ENCODE measurements at regions not wholly inside any gene's neighbourhood (a gene's known extent, or its start where the extent isn't known, plus 50 kb on each side); places are given as distances from the start of the nearest gene placed in this dataset.

GRCh38 chr16:77041468-77041867, 149.5 kb upstream of the MON1B start:
- Histone ChIP-seq H3K9me2 (ENCODE audit: low read depth, low read length) (no peaks in the 10 kb centered on the region), H2AFZ (ENCODE audit: low read length) (no peak overlapping the region), H3K27ac (ENCODE audit: low read depth, low read length, poor library complexity, severe bottlenecking) (no peak overlapping the region), H3K9me3 (ENCODE audit: low read length) (no peaks in the 10 kb centered on the region), H3K4me1 (ENCODE audit: insufficient read depth, low read length, severe bottlenecking) (no peaks in the 10 kb centered on the region), H3K9ac (ENCODE audit: low read length) (no peak overlapping the region), H3K4me2 (ENCODE audit: low read length) (no peak overlapping the region), H3K4me3 (ENCODE audit: low read depth, low read length, poor library complexity, severe bottlenecking) (no peak overlapping the region), H3K27me3 (ENCODE audit: insufficient read depth, low read length) (no peaks in the 10 kb centered on the region), H3K79me2 (ENCODE audit: insufficient read depth, low read length) (no peaks in the 10 kb centered on the region), H4K20me1 (ENCODE audit: insufficient read depth, low read length) (no peaks in the 10 kb centered on the region), H3K36me3 (ENCODE audit: insufficient read depth, low read length) (no peaks in the 10 kb centered on the region), H3F3A (ENCODE audit: insufficient read depth, low read length) (no peaks in the 10 kb centered on the region)
- TF ChIP-seq CTCF (IDR thresholded peaks at IDR 0.05; ENCODE audit: low read length), result no peak
- no peak for TF ChIP-seq EZH2 (IDR thresholded peaks at IDR 0.05; ENCODE audit: borderline replicate concordance, low read length)

GRCh38 chr16:77043076-77043475, 147.9 kb upstream of the MON1B start:
- H2AFZ ChIP-seq (ENCODE audit: low read length), result no peak overlapping the region
- H3K27ac ChIP-seq (ENCODE audit: low read depth, low read length, poor library complexity, severe bottlenecking), result no peak overlapping the region
- no peak overlapping the region for H3K4me2 ChIP-seq (ENCODE audit: low read length)
- H3K79me2 ChIP-seq (ENCODE audit: insufficient read depth, low read length), result no peaks in the 10 kb centered on the region
- no peaks in the 10 kb centered on the region for H3K27me3 ChIP-seq (ENCODE audit: insufficient read depth, low read length)
- peak; percentile 63 for TF ChIP-seq CTCF (IDR thresholded peaks at IDR 0.05; ENCODE audit: low read length)
- TF ChIP-seq EZH2 (IDR thresholded peaks at IDR 0.05; ENCODE audit: borderline replicate concordance, low read length), result no peak
- no peak overlapping the region for H3K9ac ChIP-seq (ENCODE audit: low read length)
- H3K9me2 ChIP-seq (ENCODE audit: low read depth, low read length), result no peaks in the 10 kb centered on the region
- no peaks in the 10 kb centered on the region for H3F3A ChIP-seq (ENCODE audit: insufficient read depth, low read length)
- no peaks in the 10 kb centered on the region for H3K9me3 ChIP-seq (ENCODE audit: low read length)
- no peak overlapping the region for H3K4me3 ChIP-seq (ENCODE audit: low read depth, low read length, poor library complexity, severe bottlenecking)
- no peaks in the 10 kb centered on the region for H3K4me1 ChIP-seq (ENCODE audit: insufficient read depth, low read length, severe bottlenecking)
- H4K20me1 ChIP-seq (ENCODE audit: insufficient read depth, low read length), result no peaks in the 10 kb centered on the region
- no peaks in the 10 kb centered on the region for H3K36me3 ChIP-seq (ENCODE audit: insufficient read depth, low read length)

GRCh38 chr16:77046206-77046605, 144.8 kb upstream of the MON1B start:
- H3K4me2 ChIP-seq (ENCODE audit: low read length), result no peak overlapping the region
- no peaks in the 10 kb centered on the region for H3K9me3 ChIP-seq (ENCODE audit: low read length)
- H3K36me3 ChIP-seq (ENCODE audit: insufficient read depth, low read length), result no peaks in the 10 kb centered on the region
- H2AFZ ChIP-seq (ENCODE audit: low read length), result no peak overlapping the region
- H3K9ac ChIP-seq (ENCODE audit: low read length), result no peak overlapping the region
- no peak overlapping the region for H3K4me3 ChIP-seq (ENCODE audit: low read depth, low read length, poor library complexity, severe bottlenecking)
- no peaks in the 10 kb centered on the region for H3K27me3 ChIP-seq (ENCODE audit: insufficient read depth, low read length)
- H3K27ac ChIP-seq (ENCODE audit: low read depth, low read length, poor library complexity, severe bottlenecking), result no peak overlapping the region
- no peaks in the 10 kb centered on the region for H3K79me2 ChIP-seq (ENCODE audit: insufficient read depth, low read length)
- no peak for TF ChIP-seq EZH2 (IDR thresholded peaks at IDR 0.05; ENCODE audit: borderline replicate concordance, low read length)
- no peak for TF ChIP-seq CTCF (IDR thresholded peaks at IDR 0.05; ENCODE audit: low read length)
- no peaks in the 10 kb centered on the region for H3K9me2 ChIP-seq (ENCODE audit: low read depth, low read length)
- no peaks in the 10 kb centered on the region for H4K20me1 ChIP-seq (ENCODE audit: insufficient read depth, low read length)
- no peaks in the 10 kb centered on the region for H3K4me1 ChIP-seq (ENCODE audit: insufficient read depth, low read length, severe bottlenecking)
- no peaks in the 10 kb centered on the region for H3F3A ChIP-seq (ENCODE audit: insufficient read depth, low read length)

Data from OCI-LY1 (cell line).